ENCODE measurements at regions not wholly inside any gene's neighbourhood (a gene's known extent, or its start where the extent isn't known, plus 50 kb on each side); places are given as distances from the start of the nearest gene placed in this dataset.
A peak's percentile ranks its signal among the peaks of the same experiment; 100 is the strongest.

DNA sequence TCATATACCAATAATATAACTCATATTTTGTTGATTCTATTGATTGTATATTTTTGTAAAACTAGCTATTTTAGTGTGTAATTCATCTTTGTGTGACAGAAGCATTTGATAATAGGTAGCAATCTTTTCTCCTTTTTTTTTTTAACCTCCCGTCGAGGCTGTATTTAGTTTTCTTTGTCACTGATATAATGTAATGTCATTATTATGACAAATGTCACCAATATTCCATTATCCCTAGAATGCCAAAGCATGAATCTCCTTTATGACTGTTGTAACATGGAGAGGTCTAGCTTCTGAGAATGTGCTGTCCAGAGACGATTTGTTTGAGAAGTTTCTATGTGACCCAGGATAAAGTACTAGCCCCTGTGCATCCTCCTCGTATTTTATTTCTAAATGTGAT, 639.0 kb upstream of the ATXN7L3B start:
- H3F3A ChIP-seq (ENCODE audit: insufficient read depth, low read length, poor library complexity, severe bottlenecking), result no peaks in the 10 kb centered on the region
- H3K4me3 ChIP-seq (ENCODE audit: low read length), result no peak overlapping the region
- no peak overlapping the region for H3K4me2 ChIP-seq (ENCODE audit: low read length)
- H3K27me3 ChIP-seq (ENCODE audit: insufficient read depth, low read depth, low read length), result no peaks in the 10 kb centered on the region
- H2AFZ ChIP-seq (ENCODE audit: low read depth, low read length), result no peak overlapping the region
- no peak overlapping the region for H3K27ac ChIP-seq (ENCODE audit: low read length)
- H3K36me3 ChIP-seq (ENCODE audit: insufficient read depth, low read length), result no peaks in the 10 kb centered on the region
- H3K9ac ChIP-seq (ENCODE audit: low read length), result no peak overlapping the region
- no peak for TF ChIP-seq SMC3 (conservative IDR thresholded peaks at IDR 0.05; ENCODE audit: poor library complexity)
- TF ChIP-seq, protein P1, sequence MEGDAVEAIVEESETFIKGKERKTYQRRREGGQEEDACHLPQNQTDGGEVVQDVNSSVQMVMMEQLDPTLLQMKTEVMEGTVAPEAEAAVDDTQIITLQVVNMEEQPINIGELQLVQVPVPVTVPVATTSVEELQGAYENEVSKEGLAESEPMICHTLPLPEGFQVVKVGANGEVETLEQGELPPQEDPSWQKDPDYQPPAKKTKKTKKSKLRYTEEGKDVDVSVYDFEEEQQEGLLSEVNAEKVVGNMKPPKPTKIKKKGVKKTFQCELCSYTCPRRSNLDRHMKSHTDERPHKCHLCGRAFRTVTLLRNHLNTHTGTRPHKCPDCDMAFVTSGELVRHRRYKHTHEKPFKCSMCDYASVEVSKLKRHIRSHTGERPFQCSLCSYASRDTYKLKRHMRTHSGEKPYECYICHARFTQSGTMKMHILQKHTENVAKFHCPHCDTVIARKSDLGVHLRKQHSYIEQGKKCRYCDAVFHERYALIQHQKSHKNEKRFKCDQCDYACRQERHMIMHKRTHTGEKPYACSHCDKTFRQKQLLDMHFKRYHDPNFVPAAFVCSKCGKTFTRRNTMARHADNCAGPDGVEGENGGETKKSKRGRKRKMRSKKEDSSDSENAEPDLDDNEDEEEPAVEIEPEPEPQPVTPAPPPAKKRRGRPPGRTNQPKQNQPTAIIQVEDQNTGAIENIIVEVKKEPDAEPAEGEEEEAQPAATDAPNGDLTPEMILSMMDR (IDR thresholded peaks at IDR 0.05; ENCODE audit: poor library complexity, severe bottlenecking), result no peak
- TF ChIP-seq, protein P2, sequence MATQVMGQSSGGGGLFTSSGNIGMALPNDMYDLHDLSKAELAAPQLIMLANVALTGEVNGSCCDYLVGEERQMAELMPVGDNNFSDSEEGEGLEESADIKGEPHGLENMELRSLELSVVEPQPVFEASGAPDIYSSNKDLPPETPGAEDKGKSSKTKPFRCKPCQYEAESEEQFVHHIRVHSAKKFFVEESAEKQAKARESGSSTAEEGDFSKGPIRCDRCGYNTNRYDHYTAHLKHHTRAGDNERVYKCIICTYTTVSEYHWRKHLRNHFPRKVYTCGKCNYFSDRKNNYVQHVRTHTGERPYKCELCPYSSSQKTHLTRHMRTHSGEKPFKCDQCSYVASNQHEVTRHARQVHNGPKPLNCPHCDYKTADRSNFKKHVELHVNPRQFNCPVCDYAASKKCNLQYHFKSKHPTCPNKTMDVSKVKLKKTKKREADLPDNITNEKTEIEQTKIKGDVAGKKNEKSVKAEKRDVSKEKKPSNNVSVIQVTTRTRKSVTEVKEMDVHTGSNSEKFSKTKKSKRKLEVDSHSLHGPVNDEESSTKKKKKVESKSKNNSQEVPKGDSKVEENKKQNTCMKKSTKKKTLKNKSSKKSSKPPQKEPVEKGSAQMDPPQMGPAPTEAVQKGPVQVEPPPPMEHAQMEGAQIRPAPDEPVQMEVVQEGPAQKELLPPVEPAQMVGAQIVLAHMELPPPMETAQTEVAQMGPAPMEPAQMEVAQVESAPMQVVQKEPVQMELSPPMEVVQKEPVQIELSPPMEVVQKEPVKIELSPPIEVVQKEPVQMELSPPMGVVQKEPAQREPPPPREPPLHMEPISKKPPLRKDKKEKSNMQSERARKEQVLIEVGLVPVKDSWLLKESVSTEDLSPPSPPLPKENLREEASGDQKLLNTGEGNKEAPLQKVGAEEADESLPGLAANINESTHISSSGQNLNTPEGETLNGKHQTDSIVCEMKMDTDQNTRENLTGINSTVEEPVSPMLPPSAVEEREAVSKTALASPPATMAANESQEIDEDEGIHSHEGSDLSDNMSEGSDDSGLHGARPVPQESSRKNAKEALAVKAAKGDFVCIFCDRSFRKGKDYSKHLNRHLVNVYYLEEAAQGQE (IDR thresholded peaks at IDR 0.05; ENCODE audit: borderline replicate concordance), result no peak
- peak; percentile 65 for TF ChIP-seq POLR2AphosphoS5 (IDR thresholded peaks at IDR 0.05)
- peak; percentile 73 for TF ChIP-seq EP300 (conservative IDR thresholded peaks at IDR 0.05; ENCODE audit: poor library complexity, severe bottlenecking)
- no peaks in the 10 kb centered on the region for H3K9me2 ChIP-seq (ENCODE audit: insufficient read depth, low read length)
- H3K9me3 ChIP-seq (ENCODE audit: low read length), result no peaks in the 10 kb centered on the region
- no peaks in the 10 kb centered on the region for H3K79me2 ChIP-seq (replicated peaks; ENCODE audit: insufficient read depth, low read length)
- H4K20me1 ChIP-seq (ENCODE audit: insufficient read depth), result no peaks in the 10 kb centered on the region

DNA sequence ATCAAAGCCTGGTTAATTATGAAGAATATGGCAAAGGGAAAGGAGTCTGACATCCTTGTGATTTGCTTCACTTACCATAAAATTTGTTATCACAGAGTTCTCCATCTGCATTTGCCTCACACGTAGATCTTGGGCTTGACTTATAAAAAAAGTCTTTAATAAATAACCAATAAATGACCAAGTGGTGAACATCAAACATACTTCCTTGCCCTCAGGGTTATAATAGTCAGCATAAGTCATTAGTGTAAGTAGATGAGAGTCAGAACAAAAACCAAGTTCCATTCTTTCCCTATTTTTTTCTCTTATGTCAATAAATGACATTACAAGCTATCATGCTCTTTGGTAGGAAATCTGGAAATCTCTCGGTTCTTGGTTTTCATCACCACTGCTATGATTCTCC, 635.4 kb upstream of the ATXN7L3B start:
- Histone ChIP-seq H4K20me1 (ENCODE audit: insufficient read depth) (no peaks in the 10 kb centered on the region), H3K4me2 (ENCODE audit: low read length) (no peak overlapping the region), H3K36me3 (ENCODE audit: insufficient read depth, low read length) (no peaks in the 10 kb centered on the region), H3K27ac (ENCODE audit: low read length) (no peak overlapping the region), H3K9ac (ENCODE audit: low read length) (no peak overlapping the region), H3K27me3 (ENCODE audit: insufficient read depth, low read depth, low read length) (no peaks in the 10 kb centered on the region), H2AFZ (ENCODE audit: low read depth, low read length) (no peak overlapping the region), H3K79me2 (replicated peaks; ENCODE audit: insufficient read depth, low read length) (no peaks in the 10 kb centered on the region), H3K9me2 (ENCODE audit: insufficient read depth, low read length) (no peaks in the 10 kb centered on the region), H3K4me3 (ENCODE audit: low read length) (no peak overlapping the region), H3F3A (ENCODE audit: insufficient read depth, low read length, poor library complexity, severe bottlenecking) (no peaks in the 10 kb centered on the region), H3K9me3 (ENCODE audit: low read length) (no peaks in the 10 kb centered on the region)
- TF ChIP-seq POLR2AphosphoS5 (IDR thresholded peaks at IDR 0.05) (no peak), EP300 (conservative IDR thresholded peaks at IDR 0.05; ENCODE audit: poor library complexity, severe bottlenecking) (no peak), EZH2 (IDR thresholded peaks at IDR 0.05; ENCODE audit: borderline replicate concordance, insufficient read depth, low read length, poor library complexity, severe bottlenecking) (no peak), MXI1 (conservative IDR thresholded peaks at IDR 0.05; ENCODE audit: poor library complexity, severe bottlenecking) (no peak)
- TF ChIP-seq, protein P2 (IDR thresholded peaks at IDR 0.05; ENCODE audit: borderline replicate concordance), result no peak

Data from neural cell (in vitro differentiated cells).